ENCODE measurements at regions not wholly inside any gene's neighbourhood (a gene's known extent, or its start where the extent isn't known, plus 50 kb on each side); places are given as distances from the start of the nearest gene placed in this dataset.

GRCh38 chr14:43052897-43053296 lies 1446.2 kb downstream of the LRFN5 start:
- no peak for TF ChIP-seq CTCF (IDR thresholded peaks at IDR 0.05)
- TF ChIP-seq POLR2A (IDR thresholded peaks at IDR 0.05): no peak

Measured in lower leg skin (tissue), 3 donors.